ENCODE measurements at regions not wholly inside any gene's neighbourhood (a gene's known extent, or its start where the extent isn't known, plus 50 kb on each side); places are given as distances from the start of the nearest gene placed in this dataset.

DNA sequence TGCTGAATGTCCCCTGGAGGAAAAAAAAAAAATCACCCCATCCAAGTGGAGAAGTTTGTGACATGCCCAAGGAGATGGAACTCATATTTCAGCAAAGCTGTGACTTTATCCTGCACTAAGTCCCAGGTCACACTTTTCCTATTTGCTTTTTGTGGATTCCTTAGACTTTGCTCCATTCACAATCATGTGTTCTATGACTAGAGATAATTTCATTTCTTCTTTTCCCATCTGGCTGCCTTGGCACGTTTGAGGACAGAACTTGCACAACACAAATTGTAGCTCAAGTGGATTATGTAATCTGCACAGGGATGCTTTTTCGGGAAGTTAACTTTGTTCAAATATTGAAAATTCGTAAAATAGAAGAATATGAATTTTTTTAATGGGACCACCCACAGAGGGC, 100.7 kb upstream of the PTPN1 start:
- Histone ChIP-seq H3K36me3 (replicated peaks) (no peaks in the 10 kb centered on the region), H3K27me3 (replicated peaks) (no peaks in the 10 kb centered on the region), H3K4me3 (ENCODE audit: low read depth, low read length) (no peak overlapping the region), H3K27ac (no peak overlapping the region)
- in situ Hi-C loops (cut with HindIII; ENCODE audit: low pct_ligation_motif_present, low sequenced_read_pairs), result no loop called here
- TF ChIP-seq, protein P1, sequence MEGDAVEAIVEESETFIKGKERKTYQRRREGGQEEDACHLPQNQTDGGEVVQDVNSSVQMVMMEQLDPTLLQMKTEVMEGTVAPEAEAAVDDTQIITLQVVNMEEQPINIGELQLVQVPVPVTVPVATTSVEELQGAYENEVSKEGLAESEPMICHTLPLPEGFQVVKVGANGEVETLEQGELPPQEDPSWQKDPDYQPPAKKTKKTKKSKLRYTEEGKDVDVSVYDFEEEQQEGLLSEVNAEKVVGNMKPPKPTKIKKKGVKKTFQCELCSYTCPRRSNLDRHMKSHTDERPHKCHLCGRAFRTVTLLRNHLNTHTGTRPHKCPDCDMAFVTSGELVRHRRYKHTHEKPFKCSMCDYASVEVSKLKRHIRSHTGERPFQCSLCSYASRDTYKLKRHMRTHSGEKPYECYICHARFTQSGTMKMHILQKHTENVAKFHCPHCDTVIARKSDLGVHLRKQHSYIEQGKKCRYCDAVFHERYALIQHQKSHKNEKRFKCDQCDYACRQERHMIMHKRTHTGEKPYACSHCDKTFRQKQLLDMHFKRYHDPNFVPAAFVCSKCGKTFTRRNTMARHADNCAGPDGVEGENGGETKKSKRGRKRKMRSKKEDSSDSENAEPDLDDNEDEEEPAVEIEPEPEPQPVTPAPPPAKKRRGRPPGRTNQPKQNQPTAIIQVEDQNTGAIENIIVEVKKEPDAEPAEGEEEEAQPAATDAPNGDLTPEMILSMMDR (IDR thresholded peaks at IDR 0.05; ENCODE audit: low read depth, low read length, missing control alignments), result no peak
- DNase-seq, result no peak

DNA sequence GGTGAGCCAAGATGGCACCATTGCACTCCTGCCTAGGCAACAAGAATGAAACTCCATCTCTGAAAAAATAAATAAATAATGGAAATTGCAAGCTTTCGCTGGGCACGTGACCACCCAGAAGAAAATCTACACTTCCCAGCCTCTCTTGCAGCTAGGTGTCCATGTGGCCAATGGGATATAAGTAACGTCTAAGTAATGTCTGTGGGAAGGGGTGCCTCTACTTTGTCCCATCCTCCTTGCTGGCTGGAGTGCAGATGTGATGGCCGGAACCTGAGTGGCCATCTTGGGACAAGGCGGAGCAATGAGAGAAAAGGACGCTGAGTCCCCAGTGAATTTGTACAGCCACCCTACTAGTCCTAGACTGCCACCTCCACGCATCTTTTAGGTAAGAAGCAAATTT, 99.8 kb upstream of the PTPN1 start:
- Histone ChIP-seq H3K27ac (no peak overlapping the region), H3K36me3 (replicated peaks) (no peaks in the 10 kb centered on the region), H3K4me3 (ENCODE audit: low read depth, low read length) (no peak overlapping the region), H3K27me3 (replicated peaks) (no peaks in the 10 kb centered on the region)
- no peak for DNase-seq
- in situ Hi-C loops (cut with HindIII; ENCODE audit: low pct_ligation_motif_present, low sequenced_read_pairs), result no loop called here
- TF ChIP-seq, protein P1 (IDR thresholded peaks at IDR 0.05; ENCODE audit: low read depth, low read length, missing control alignments), result no peak

DNA sequence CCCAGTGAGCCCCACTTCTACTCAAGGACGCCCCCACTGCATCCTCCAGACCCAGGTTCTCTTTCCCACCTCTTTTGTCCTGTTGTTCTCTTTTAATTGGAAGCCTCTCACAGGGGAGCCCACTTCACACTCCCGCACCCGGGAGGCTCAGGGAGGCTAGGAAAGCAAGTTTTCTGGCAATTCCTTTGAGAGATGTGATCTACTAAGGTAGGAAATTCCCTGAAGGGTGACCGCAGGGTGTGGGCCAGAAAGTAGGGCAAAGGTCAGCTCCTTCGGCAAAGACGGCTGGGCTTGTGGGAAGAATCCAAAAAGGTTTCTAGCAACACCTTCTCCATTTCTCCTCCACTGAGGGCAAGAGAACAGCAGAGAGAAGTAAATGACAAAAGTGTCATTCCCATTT, 98.1 kb upstream of the PTPN1 start:
- no peak for DNase-seq
- TF ChIP-seq, protein P1 (IDR thresholded peaks at IDR 0.05; ENCODE audit: low read depth, low read length, missing control alignments), result no peak
- no peak overlapping the region for H3K27ac ChIP-seq
- H3K27me3 ChIP-seq (replicated peaks), result no peaks in the 10 kb centered on the region
- no peak overlapping the region for H3K4me3 ChIP-seq (ENCODE audit: low read depth, low read length)
- no peaks in the 10 kb centered on the region for H3K36me3 ChIP-seq (replicated peaks)
- in situ Hi-C loops (cut with HindIII; ENCODE audit: low pct_ligation_motif_present, low sequenced_read_pairs), result no loop called here

DNA sequence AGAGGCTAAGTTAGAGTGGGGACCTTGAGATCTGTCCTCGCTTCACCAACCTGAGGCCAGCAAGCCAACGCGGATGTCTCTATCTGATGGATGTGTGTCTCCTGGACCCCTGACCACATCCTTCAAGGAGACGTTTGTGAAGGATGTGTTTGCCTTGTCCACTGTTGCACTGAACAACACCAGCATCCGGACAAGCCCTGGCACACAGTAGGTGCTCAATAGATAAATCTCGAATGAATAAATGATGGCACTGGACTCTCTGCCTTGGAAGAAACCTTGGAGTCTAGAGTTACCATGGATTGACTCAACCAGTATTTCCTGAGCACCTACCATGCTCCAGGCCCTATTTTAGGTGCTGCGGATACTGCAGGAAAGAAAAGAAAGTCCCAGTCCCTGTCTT, 97.7 kb upstream of the PTPN1 start:
- Histone ChIP-seq H3K36me3 (replicated peaks) (no peaks in the 10 kb centered on the region), H3K27me3 (replicated peaks) (no peaks in the 10 kb centered on the region), H3K27ac (no peak overlapping the region), H3K4me3 (ENCODE audit: low read depth, low read length) (no peak overlapping the region)
- TF ChIP-seq, protein P1 (IDR thresholded peaks at IDR 0.05; ENCODE audit: low read depth, low read length, missing control alignments), result no peak
- DNase-seq, result no peak
- in situ Hi-C loops (cut with HindIII; ENCODE audit: low pct_ligation_motif_present, low sequenced_read_pairs), result no loop called here

DNA sequence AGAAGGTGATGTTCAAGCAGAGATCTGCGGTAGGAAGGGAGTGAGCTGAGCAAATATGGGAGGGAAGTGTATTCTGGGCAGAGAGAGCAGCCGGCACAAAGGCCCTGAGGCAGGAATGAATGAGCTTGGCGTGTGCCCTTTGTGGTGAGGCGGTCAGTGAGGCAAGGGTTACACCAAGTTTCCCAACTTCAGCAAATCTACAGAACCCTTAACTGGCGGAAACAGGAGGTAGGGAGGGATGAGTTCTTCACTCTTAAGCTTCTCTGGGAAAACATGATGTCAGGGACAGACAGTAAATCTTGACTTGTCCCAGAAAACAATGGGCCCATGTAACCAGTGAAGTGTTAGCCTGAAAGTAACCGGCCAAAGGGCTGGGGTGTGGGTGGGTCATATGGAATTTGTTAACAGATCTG, 97.1 kb upstream of the PTPN1 start:
- no peaks in the 10 kb centered on the region for H3K36me3 ChIP-seq (replicated peaks)
- in situ Hi-C loops (cut with HindIII; ENCODE audit: low pct_ligation_motif_present, low sequenced_read_pairs), result no loop called here
- no peaks in the 10 kb centered on the region for H3K27me3 ChIP-seq (replicated peaks)
- H3K4me3 ChIP-seq (ENCODE audit: low read depth, low read length), result no peak overlapping the region
- H3K27ac ChIP-seq, result no peak overlapping the region
- TF ChIP-seq, protein P1 (IDR thresholded peaks at IDR 0.05; ENCODE audit: low read depth, low read length, missing control alignments), result no peak
- DNase-seq, result no peak

DNA sequence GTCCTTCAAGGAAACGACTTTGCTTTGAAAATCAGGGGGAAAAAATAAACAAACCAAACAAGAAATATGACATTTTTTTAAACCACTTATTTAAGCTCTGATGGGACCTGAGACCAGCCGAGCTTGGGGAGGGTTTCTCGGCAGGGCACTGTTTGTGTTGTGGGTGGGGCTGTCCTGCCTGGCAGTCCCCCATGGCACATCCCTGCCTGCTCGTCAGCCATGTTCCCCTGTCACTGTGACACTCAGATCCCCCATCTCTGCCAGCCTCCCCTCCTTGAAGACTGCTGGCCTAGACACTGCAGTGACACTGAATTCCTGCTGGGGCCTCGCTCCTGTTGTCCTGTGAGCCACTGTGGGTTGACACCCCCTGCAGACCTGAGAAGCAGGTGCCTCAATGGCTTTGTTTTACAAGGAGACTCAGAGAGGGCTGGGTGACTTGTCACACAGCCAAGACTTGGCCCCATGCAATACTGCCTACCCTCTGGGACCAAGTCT, 95.1 kb upstream of the PTPN1 start:
- in situ Hi-C loops (cut with HindIII; ENCODE audit: low pct_ligation_motif_present, low sequenced_read_pairs), result no loop called here
- no peak for DNase-seq
- TF ChIP-seq, protein P1 (IDR thresholded peaks at IDR 0.05; ENCODE audit: low read depth, low read length, missing control alignments), result no peak
- H3K27me3 ChIP-seq (replicated peaks), result no peaks in the 10 kb centered on the region
- no peaks in the 10 kb centered on the region for H3K36me3 ChIP-seq (replicated peaks)
- H3K4me3 ChIP-seq (ENCODE audit: low read depth, low read length), result no peak overlapping the region
- peak overlapping the region; percentile 39 for H3K27ac ChIP-seq
